ENCODE measurements at regions not wholly inside any gene's neighbourhood (a gene's known extent, or its start where the extent isn't known, plus 50 kb on each side); places are given as distances from the start of the nearest gene placed in this dataset.
"Not testable (repeated sequence)": the region's sequence is repeated elsewhere in the genome, so short reads cannot be mapped to it uniquely, and the experiment has no call there.

DNA sequence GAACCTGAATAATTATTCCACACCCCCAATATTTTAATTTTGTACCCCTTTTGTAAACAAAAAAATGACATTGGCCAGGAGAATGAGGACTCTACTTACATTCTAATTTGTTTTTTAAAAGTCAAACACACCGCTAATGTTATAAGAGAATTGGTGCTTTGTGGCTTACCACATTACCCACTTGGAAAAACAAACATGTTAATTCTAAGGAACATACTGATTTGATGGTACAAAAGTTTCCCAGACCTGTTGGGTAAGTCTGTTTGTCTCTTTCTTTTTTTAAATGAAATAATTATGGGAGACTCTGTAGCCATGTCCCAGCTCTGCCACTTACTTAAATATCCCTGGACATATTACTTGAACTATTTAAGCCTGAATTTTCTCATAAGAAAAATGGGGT, 352.5 kb upstream of the C2CD4B start:
- no peak for DNase-seq

DNA sequence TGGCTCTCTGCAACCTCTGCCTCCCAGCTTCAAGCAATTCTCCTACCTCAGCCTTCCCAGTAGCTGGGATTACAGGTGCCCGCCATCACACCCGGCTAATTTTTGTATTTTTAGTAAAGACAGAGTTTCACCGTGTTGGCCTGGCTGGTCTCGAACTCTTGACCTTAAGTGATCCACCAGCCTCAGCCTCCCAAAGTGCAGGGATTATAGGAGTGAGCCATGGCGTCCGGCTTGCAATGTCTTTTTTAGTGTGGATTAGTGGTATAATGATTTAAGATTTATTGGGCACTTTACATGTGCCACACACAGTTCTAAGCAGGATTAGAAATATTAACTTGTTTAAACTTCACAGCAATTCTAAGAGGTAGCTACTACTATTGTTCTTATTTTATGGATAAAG, 353.6 kb upstream of the C2CD4B start:
- not testable (repeated sequence) for DNase-seq

DNA sequence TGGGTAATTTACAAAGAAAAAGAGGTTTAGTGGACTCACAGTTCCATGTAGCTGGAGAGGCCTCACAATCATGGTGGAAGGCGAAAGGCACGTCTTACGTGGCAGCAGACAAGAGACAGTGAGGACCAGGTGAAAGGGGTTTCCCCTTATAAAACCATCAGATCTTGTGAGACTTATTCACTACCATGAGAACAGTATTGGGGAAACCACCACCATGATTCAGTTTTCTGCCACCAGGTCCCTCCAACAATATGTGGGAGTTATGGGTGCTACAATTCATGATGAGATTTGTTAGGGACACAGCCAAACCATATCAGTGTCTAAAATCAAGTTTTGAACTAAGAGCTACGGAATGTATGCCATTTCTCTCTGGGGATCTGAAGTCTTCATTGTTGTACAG, 354.8 kb upstream of the C2CD4B start:
- no peak for DNase-seq

- no peak for DNase-seq
Observed at GRCh38 chr15:62520887-62521286, 355.8 kb upstream of the C2CD4B start.

DNA sequence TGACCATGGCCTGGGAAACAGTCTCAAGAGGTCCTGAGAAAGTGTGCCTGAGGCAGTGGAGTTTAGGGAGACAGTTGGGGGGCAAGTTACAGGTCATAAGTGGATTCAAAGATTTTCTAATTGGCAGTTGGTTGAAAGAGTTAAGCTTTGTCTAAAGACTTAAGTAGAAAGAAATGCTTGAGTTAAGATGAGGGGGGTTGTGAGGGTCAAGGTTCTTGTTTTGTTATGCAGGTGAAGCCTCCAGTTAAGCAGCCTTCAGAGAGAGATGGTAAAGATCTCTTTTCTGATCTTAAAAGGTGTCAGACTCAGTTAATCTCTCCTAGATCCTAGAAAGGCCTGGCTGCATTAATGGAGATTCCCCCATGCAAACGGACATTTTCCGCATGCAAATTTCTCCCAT, 356.3 kb upstream of the C2CD4B start:
- DNase-seq: no peak

GRCh38 chr15:62524848-62525247, 359.8 kb upstream of the C2CD4B start:
- DNase-seq: no peak

DNA sequence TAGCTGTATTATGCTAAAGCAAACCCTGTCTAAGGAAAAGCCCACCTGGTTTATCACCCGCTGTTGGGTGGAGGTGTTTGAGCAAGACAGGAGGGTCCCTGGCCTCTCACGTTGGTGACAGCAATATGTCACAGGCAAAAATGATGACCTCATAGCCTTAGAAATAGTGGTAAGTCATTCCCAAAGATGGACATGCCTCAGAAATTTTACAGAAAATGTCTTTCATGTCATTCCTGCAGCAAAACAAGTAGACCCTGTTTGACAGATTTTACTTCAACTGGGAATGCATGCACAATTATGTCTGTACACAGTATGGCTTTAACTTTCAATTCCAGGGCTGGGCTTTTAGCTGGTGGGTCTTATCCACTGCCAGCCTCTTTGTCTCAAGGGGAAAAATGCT, 362.3 kb upstream of the C2CD4B start:
- DNase-seq: no peak

DNA sequence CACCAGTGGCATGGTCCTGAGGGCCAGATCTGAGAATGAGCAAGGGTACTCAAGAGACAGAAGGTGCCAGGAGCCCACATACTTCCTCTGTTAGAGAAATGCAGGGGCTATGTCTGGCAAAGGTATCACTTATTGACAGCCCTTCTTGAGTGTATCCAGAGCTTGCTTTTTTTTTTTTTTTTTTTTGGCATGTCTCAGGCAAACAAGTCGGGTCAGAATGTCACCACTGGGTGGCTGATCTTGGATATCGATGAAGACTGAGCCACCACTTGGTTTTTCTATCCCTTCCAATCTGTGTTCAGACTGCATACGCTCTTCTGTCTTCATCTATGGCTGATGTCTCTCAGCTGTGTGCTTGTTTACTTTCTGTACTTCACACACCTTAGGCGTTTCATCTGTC, 363.4 kb upstream of the C2CD4B start:
- no peak for DNase-seq

DNA sequence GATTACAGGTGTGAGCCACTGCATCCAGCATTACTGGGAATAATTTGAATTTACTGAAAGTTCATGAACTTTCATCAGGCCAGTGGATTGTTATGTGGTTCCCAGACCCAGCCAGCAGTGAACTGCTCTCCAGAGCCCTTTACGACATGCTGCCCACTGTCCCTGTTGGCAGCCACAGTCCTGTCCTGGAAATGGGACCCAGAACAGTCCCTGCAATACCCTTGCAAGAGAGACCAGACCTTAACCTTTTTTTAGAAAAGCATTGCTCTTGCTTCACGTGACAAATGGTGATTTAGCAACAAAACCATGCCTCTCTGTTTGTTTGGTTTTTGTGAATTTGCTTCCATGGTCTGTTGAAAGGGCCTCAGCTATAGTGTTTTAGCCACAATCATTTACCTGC, 367.3 kb upstream of the C2CD4B start:
- no peak for DNase-seq

DNA sequence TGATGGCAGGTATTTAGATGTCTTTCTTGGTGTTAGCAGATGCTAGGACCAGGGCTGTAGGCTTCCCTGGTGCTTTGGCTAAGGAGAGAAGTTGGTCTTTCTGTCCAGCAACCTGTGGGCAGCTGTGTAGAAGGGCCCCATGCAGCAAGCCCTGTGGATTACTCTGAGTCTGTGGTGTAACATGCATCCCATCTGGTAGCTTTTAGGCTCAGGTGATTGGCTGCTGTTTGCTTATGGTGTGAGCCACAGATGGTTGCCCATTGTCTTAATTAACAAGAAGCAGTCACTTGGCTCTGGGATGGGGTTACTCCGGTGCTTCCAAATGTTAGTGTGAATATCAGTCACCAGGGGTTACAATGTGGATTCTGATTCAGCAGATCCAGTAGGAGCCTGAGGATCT, 368.6 kb upstream of the C2CD4B start:
- no peak for DNase-seq

- no peak for DNase-seq
Observed at GRCh38 chr15:62534996-62535395, 369.9 kb upstream of the C2CD4B start.

GRCh38 chr15:62539236-62539635, 374.2 kb upstream of the C2CD4B start:
- no peak for DNase-seq

DNA sequence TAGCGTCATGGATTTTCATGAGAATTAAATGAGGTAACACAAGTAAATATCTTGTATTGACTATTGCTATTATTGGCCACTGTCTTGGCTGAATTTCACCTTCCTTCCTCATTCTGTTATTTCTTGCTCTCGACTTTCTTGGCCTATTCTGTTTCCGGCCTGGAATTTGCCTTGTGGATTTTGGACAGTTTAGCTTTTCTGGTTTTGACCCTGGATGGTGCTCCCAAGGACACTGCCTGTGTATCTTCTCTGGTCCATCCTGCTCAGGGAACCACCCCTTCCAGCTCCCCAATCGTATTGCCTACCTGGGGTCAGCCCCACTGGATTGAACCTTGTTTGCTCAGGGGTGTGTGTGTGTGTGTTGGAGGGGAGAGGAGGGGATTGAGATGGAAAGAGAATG, 376.2 kb upstream of the C2CD4B start:
- no peak for DNase-seq

- DNase-seq: no peak
Observed at GRCh38 chr15:62541846-62542245, 376.8 kb upstream of the C2CD4B start.

GRCh38 chr15:62544446-62544845, 379.4 kb upstream of the C2CD4B start:
- DNase-seq: no peak

DNA sequence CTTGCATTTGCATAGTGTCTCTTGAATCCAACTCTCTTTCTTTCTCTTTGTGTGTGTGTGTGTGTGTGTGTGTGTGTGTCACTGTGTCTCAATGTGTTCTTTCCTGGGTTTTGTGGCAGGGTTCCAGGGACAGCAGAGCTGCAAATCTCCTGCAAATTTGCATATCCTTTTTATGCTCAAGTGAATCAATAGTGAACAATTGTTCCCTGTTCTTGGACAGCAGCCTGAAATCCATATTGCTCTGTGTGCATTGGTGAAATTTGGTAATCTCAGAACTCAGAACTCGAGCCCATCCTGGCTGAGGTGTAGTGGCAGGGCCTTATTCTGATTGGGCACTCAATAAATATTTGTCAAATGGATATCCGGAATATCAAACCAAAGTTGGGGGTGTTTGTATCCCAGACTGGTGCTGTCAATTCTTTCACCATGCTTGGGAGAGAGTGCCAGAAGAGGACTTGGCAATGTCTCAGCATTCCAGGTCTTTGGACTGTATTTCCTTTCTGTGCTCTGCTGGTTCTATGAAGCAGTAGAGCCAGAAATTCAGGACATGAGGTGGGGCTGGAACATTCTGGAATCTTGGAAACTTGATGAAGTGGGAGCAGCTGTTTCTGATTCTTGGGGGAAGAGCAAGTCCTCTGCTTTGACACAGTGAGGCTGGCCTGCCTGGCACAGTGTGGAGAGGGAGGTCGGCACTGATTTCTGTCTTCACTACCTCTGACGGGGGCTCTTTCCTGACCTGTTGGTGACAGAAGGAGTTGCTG, 380.6 kb upstream of the C2CD4B start:
- peak in 1 of 2 experiments; percentile 34 for DNase-seq

GRCh38 chr15:62546628-62547027, 381.5 kb upstream of the C2CD4B start:
- DNase-seq: no peak

DNA sequence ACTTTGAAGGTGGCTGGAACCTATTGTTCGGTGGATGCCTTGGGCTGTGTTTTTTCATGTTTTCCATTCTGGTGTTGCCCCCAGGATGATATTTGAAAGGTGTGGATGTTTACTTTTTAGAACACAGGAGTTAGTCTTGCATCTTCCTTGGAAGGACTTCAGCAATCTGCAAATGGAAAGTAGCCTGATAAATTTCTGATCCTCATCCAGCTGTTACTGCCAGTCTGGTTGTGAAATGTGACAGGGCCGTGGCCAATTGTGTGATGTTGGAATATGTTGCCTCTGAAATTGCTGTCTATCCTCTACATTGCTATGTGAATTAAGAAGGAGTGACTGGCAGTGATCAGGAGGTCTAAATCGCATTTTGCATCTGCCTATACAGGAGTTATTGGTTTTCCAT, 382.5 kb upstream of the C2CD4B start:
- no peak for DNase-seq

- peak in 1 of 2 experiments; percentile 5 for DNase-seq
Observed at GRCh38 chr15:62549345-62549970, 384.4 kb upstream of the C2CD4B start.

GRCh38 chr15:62550106-62550505, 385.0 kb upstream of the C2CD4B start:
- DNase-seq: no peak

- no peak for DNase-seq
Observed at GRCh38 chr15:62552444-62552843, 387.4 kb upstream of the C2CD4B start.

DNA sequence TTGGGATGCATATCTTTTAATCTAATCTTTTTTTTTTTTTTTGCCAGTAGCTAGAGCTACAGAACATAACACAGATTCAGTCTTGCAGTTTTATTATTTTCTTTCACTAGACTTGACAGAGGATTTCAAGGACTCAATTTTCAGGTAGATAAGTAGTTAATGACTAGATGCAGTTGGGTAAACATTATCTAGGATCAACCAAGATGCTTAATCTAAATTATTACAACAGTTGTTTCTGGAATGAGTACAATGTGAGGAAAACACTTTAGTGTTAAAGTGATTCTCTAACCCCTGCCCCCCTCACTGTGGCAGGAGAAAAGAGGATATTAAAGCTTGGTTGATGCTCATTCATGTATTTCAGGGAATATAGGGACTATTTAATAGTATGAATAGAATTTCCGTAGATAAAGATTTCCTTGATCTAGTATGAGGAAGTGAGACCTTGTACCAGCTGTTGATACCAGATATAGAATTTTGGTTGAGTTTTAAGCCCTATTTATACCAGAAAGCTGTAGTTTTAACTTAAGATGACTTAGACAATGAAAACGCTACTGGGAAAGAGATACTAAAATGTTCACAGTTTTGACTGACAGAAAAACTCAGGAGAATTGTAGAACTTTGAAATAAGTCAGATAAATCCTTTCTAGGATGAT, 389.0 kb upstream of the C2CD4B start:
- no peak for DNase-seq

- DNase-seq: no peak
Observed at GRCh38 chr15:62558640-62559380, 393.7 kb upstream of the C2CD4B start.

DNA sequence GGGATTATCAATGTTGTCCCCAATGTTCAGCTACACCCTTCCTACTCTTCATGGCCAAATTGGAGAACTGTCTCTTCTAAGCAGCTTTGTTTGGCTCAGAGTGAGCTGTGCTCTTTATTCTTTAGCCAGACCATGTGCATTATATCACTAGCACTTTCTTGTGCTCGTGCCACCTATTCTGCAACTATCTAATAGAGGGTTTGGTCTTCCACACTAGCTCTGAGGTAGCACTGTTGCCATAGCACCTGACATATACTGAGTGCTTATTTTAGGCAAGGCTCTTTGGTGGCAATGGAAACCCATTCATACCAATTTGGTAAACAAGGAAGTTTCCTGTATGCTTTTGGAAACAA, 394.3 kb upstream of the C2CD4B start:
- no peak for DNase-seq

Measured in NCI-H446 (cell line).